ENCODE measurements at regions not wholly inside any gene's neighbourhood (a gene's known extent, or its start where the extent isn't known, plus 50 kb on each side); places are given as distances from the start of the nearest gene placed in this dataset.

DNA sequence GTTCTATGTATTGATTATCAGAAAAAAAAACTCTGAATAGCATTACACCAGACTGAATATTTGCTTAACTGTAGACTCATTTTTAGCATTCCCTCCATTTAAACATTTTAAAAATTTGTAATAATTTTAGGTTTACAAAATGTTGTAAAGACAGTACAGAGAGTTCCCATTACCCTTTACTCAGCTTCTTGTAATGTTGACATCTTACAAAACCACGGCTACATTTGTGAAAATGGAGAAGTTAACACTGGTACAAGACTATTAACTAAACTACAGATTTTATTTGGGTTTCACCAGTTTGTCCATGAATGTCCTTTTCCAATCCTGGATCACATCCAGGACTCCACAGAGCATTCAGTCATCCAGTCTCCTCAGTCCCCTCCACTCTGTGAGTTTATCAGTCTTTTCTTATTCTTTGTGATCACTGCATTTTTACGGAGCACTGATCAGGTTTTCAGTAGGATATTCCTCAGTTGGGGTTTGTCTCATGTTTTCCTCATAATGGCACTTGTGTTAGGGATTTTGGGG is 130.0 kb upstream of the EEPD1 start:
- no peak overlapping the region for H3K4me3 ChIP-seq (replicated peaks; ENCODE audit: low read depth, low read length)
- DNase-seq (ENCODE audit: extremely low read depth, low read depth), result no peak
- no peak for TF ChIP-seq CTCF (IDR thresholded peaks at IDR 0.05; ENCODE audit: low read depth, low read length, missing control alignments)

- H3K4me3 ChIP-seq (replicated peaks; ENCODE audit: low read depth, low read length), result no peak overlapping the region
- TF ChIP-seq CTCF (IDR thresholded peaks at IDR 0.05; ENCODE audit: low read depth, low read length, missing control alignments), result no peak
Measured at GRCh38 chr7:36025190-36025589, 127.9 kb upstream of the EEPD1 start.

DNA sequence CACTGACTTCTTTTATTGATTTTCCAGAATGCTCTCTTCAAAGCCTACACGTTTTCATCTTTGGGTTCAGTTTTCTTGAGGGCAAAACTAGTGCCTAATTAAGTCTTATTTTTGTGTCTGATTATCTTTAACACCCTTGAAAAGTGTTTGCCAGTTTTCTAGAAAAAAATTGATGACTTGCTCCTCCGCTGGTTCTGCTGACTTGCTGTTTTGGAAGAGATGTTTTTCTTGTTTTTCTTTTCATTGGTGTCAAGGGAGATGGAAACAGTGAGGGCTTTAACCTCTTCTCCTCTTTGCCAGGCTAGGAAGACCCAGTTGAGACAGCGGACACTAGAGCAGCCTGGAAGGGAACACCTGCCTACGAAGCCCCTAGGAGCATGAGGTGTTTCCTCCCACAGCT is 123.7 kb upstream of the EEPD1 start:
- DNase-seq (ENCODE audit: extremely low read depth, low read depth), result no peak
- TF ChIP-seq CTCF (IDR thresholded peaks at IDR 0.05; ENCODE audit: low read depth, low read length, missing control alignments), result no peak

More at GRCh38 chr7:36025190-36025589, 127.9 kb upstream of the EEPD1 start:
- DNase-seq (ENCODE audit: extremely low read depth, low read depth), result no peak

DNA sequence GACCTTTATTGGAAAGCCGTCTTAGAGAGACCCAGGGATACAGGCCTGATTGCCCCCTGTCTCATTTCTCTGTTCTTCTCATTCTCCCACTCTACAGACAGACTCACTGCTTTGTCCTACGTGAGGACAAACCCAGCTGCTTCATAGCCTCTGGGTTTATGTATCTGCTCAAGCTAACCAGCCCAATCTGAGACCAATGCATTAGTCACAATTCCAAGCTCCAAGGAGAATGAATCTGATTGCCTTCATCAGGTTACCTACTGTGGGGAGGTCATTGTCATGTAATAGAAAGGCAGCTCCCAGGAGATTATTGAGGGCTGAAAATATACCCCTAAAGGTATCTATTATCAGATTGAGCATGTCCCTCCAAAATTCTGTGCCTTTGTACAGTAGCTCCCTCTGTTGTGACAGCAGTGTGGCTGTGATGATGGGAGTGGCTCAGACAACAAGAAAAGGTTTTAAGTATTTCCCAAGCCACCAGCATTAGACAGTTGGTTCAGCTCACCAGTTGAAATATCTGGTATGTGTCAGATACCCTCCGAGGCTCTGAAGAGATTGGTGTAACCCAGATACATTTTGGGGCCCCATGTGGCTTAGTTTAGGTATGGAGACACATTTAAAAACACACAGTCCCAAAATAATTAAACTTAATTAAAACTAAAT is 123.1 kb upstream of the EEPD1 start:
- TF ChIP-seq CTCF (IDR thresholded peaks at IDR 0.05; ENCODE audit: low read depth, low read length, missing control alignments), result no peak
- no peak overlapping the region for H3K4me3 ChIP-seq (replicated peaks; ENCODE audit: low read depth, low read length)
- DNase-seq (ENCODE audit: extremely low read depth, low read depth), result no peak

More for the DNA sequence above, 123.7 kb upstream of the EEPD1 start:
- H3K4me3 ChIP-seq (replicated peaks; ENCODE audit: low read depth, low read length), result no peak overlapping the region

GRCh38 chr7:36032361-36032818 is 120.7 kb upstream of the EEPD1 start:
- no peak for DNase-seq (ENCODE audit: extremely low read depth, low read depth)
- H3K4me3 ChIP-seq (replicated peaks; ENCODE audit: low read depth, low read length), result no peak overlapping the region
- TF ChIP-seq CTCF (IDR thresholded peaks at IDR 0.05; ENCODE audit: low read depth, low read length, missing control alignments), result no peak

- H3K4me3 ChIP-seq (replicated peaks; ENCODE audit: low read depth, low read length), result no peak overlapping the region
- DNase-seq (ENCODE audit: extremely low read depth, low read depth), result no peak
- no peak for TF ChIP-seq CTCF (IDR thresholded peaks at IDR 0.05; ENCODE audit: low read depth, low read length, missing control alignments)
Measured at GRCh38 chr7:36034020-36034419, 119.0 kb upstream of the EEPD1 start.

Data from HFF-Myc (cell line).